H9 (cell line): ENCODE measurements at regions not wholly inside any gene's neighbourhood (a gene's known extent, or its start where the extent isn't known, plus 50 kb on each side); places are given as distances from the start of the nearest gene placed in this dataset.

Experiments used
- DNase-seq: peaks from one replicate; pipeline ENCODE4 v3.0.0-alpha.2; 2017
- H2AFZ ChIP-seq: one replicate; pipeline ENCODE4 v1.6.1; 2013; ENCODE audit warnings: mild to moderate bottlenecking, low read length, control low read depth, moderate library complexity
- H2AK5ac ChIP-seq: 2 replicates; pipeline ENCODE4 v1.6.1; 2013; ENCODE audit warnings: low read length, control low read depth, mixed read lengths; ENCODE audit not compliant: insufficient read length
- H2BK120ac ChIP-seq: one replicate; pipeline ENCODE4 v1.6.1; 2013; ENCODE audit warnings: low read depth, mild to moderate bottlenecking, low read length, control low read depth, inconsistent platforms; ENCODE audit not compliant: poor library complexity, severe bottlenecking
- H2BK12ac ChIP-seq: 2 replicates; pipeline ENCODE4 v1.6.1; 2013; ENCODE audit warnings: low read length, control low read depth, mixed read lengths, low read depth; ENCODE audit not compliant: insufficient read length
- H2BK15ac ChIP-seq: 2 replicates; pipeline ENCODE4 v1.6.1; 2013; ENCODE audit warnings: low read depth, low read length, control low read depth
- H2BK20ac ChIP-seq: one replicate; pipeline ENCODE4 v1.6.1; 2013; ENCODE audit warnings: low read depth, mild to moderate bottlenecking, low read length, control low read depth, inconsistent platforms; ENCODE audit not compliant: poor library complexity, severe bottlenecking
- H2BK5ac ChIP-seq: 2 replicates; pipeline ENCODE4 v1.6.1; 2013; ENCODE audit warnings: low read length, control low read depth, mixed read lengths; ENCODE audit not compliant: insufficient read length
- H3K14ac ChIP-seq: 2 replicates; pipeline ENCODE4 v1.6.1; 2013; ENCODE audit warnings: low read length, control low read depth; ENCODE audit not compliant: insufficient read depth
- H3K18ac ChIP-seq: 2 replicates; pipeline ENCODE4 v1.6.1; 2013; ENCODE audit warnings: low read depth, mild to moderate bottlenecking, mixed read lengths, low read length, control low read depth; ENCODE audit not compliant: insufficient read length
- H3K23ac ChIP-seq: 2 replicates; pipeline ENCODE4 v1.6.1; 2013; ENCODE audit warnings: low read length, control low read depth, mixed read lengths, low read depth; ENCODE audit not compliant: insufficient read length
- H3K23me2 ChIP-seq: 2 replicates; pipeline ENCODE4 v1.6.1; 2013; ENCODE audit warnings: low read depth, mild to moderate bottlenecking, mixed read lengths, low read length, control low read depth; ENCODE audit not compliant: insufficient read length, poor library complexity, severe bottlenecking
- H3K27ac ChIP-seq: 2 replicates; pipeline ENCODE4 v1.5.1; 2013; ENCODE audit warnings: low read length, control low read depth, mixed read lengths, low read depth; ENCODE audit not compliant: insufficient read length
- H3K27me3 ChIP-seq: 2 replicates; pipeline ENCODE4 v1.6.1; 2013; ENCODE audit warnings: low read length, control low read depth, inconsistent platforms; ENCODE audit not compliant: insufficient read depth
- H3K4ac ChIP-seq: 2 replicates; pipeline ENCODE4 v1.6.1; 2013; ENCODE audit warnings: low read depth, mild to moderate bottlenecking, control low read depth, inconsistent platforms, low read length, moderate library complexity
- H3K4me1 ChIP-seq: 2 replicates; pipeline ENCODE4 v1.6.1; 2013; ENCODE audit warnings: low read length, control low read depth, inconsistent platforms; ENCODE audit not compliant: insufficient read depth
- H3K4me2 ChIP-seq: 2 replicates; pipeline ENCODE4 v1.6.1; 2013; ENCODE audit warnings: low read length, control low read depth, mixed read lengths; ENCODE audit not compliant: insufficient read length, insufficient read depth
- H3K56ac ChIP-seq: 2 replicates; pipeline ENCODE4 v1.6.1; 2013; ENCODE audit warnings: low read depth, mild to moderate bottlenecking, mixed read lengths, low read length, control low read depth; ENCODE audit not compliant: insufficient read length
- H3K79me1 ChIP-seq: 2 replicates; pipeline ENCODE4 v1.6.1; 2013; ENCODE audit warnings: low read depth, mild to moderate bottlenecking, moderate library complexity, low read length, control low read depth, inconsistent platforms; ENCODE audit not compliant: insufficient read depth, poor library complexity, severe bottlenecking
- H3K79me2 ChIP-seq: 2 replicates; pipeline ENCODE4 v1.6.1; 2013; ENCODE audit warnings: low read length, control low read depth, inconsistent platforms; ENCODE audit not compliant: insufficient read depth
- H3K9ac ChIP-seq: 2 replicates; pipeline ENCODE4 v1.6.1; 2013; ENCODE audit warnings: low read length, control low read depth, mixed read lengths; ENCODE audit not compliant: insufficient read length; ENCODE audit errors: extremely low read depth
- H3K9me3 ChIP-seq: one replicate; pipeline ENCODE4 v1.6.1; 2013; ENCODE audit warnings: low read depth, low read length, inconsistent platforms; ENCODE audit not compliant: control insufficient read depth
- H3T11ph ChIP-seq: one replicate; pipeline ENCODE4 v1.6.1; 2013; ENCODE audit warnings: mild to moderate bottlenecking, low read length, control low read depth, inconsistent platforms
- H4K20me1 ChIP-seq: one replicate; pipeline ENCODE4 v1.6.1; 2013; ENCODE audit not compliant: control insufficient read depth, insufficient read length, insufficient read depth
- H4K5ac ChIP-seq: 2 replicates; pipeline ENCODE4 v1.6.1; 2013; ENCODE audit warnings: low read depth, mild to moderate bottlenecking, mixed read lengths, low read length, control low read depth; ENCODE audit not compliant: insufficient read length
- H4K8ac ChIP-seq: replicated peaks from 2 replicates; pipeline ENCODE4 v1.6.1; 2013; ENCODE audit warnings: low read length, control low read depth, mixed read lengths, low read depth; ENCODE audit not compliant: insufficient read length
- H4K91ac ChIP-seq: 2 replicates; pipeline ENCODE4 v1.6.1; 2013; ENCODE audit warnings: low read depth, mild to moderate bottlenecking, moderate library complexity, mixed read lengths, low read length, control low read depth; ENCODE audit not compliant: insufficient read length
- H3K27ac Mint-ChIP-seq, 3 experiments: 2 replicates in 2 of 3; 3 replicates in 1 of 3; pipeline ENCODE4 v1.8.0; 2020 to 2021; ENCODE audit warnings: mixed read lengths in 3 of 3, mild to moderate bottlenecking in 1 of 3, moderate library complexity in 1 of 3
- H3K27me3 Mint-ChIP-seq: 2 replicates; pipeline ENCODE4 v1.8.0; 2021; ENCODE audit warnings: low read depth, mild to moderate bottlenecking, moderate library complexity, mixed read lengths
- H3K36me3 Mint-ChIP-seq, 3 experiments: 2 replicates in 2 of 3; 3 replicates in 1 of 3; pipeline ENCODE4 v1.8.0; 2020 to 2021; ENCODE audit warnings: low read depth in 3 of 3, mixed read lengths in 3 of 3; ENCODE audit not compliant: insufficient read depth in 1 of 3
- H3K4me1 Mint-ChIP-seq, 2 experiments: 2 replicates each; pipeline ENCODE4 v1.8.0; 2020; ENCODE audit warnings: mixed read lengths in 2 of 2
- H3K4me3 Mint-ChIP-seq, 2 experiments: 2 replicates in 1 of 2; 3 replicates in 1 of 2; pipeline ENCODE4 v1.8.0; 2020 to 2021; ENCODE audit warnings: mild to moderate bottlenecking in 2 of 2, mixed read lengths in 2 of 2, moderate library complexity in 1 of 2
- H3K9me3 Mint-ChIP-seq, 2 experiments: 2 replicates in 1 of 2; 3 replicates in 1 of 2; pipeline ENCODE4 v1.8.0; 2020; ENCODE audit warnings: mild to moderate bottlenecking in 2 of 2, mixed read lengths in 2 of 2, moderate library complexity in 1 of 2
- CTCF ChIP-seq: fragments of 200-600 bp; sonication (generic); conservative IDR thresholded peaks from 3 replicates; pipeline ENCODE4 v1.8.0; 2021; ENCODE audit warnings: antibody characterized with exemption, mild to moderate bottlenecking
- WGBS: extraction: QIAGEN DNeasy Blood & Tissue Kit; methylation state at CpG from one replicate; pipeline ENCODE4 v1.1.7; 2013; ENCODE audit warnings: missing lambda C conversion rate, low lambda C conversion rate, mixed read lengths; ENCODE audit not compliant: insufficient read length; ENCODE audit errors: extremely low coverage; 5-methylcytosine and 5-hydroxymethylcytosine counted together

GRCh38 chr3:180409883-180410282 is 192.1 kb upstream of the TTC14 start:
- H2BK15ac ChIP-seq = no peak overlapping the region
- Mint-ChIP-seq H3K36me3 (no peaks in the 10 kb centered on the region), H3K4me1 (0 out of 4 replicates have a peak, but pooled peaks cover 0 to 3% of the 10 kb centered on the region in 2 experiments), H3K27me3 (no peaks in the 10 kb centered on the region), H3K9me3 (no peaks in the 10 kb centered on the region), H3K27ac (no peak overlapping the region), H3K4me3 (no peak overlapping the region)
- WGBS = no CpG with 5 or more reads among the region's 2 CpGs
- H4K8ac ChIP-seq = no peak overlapping the region
- H3K23me2 ChIP-seq = no peaks in the 10 kb centered on the region
- no peak overlapping the region for H4K5ac ChIP-seq
- H4K91ac ChIP-seq = no peak overlapping the region
- no peak overlapping the region for H3K27ac ChIP-seq
- H3K79me2 ChIP-seq = no peaks in the 10 kb centered on the region
- H3K27me3 ChIP-seq = no peaks in the 10 kb centered on the region
- H3T11ph ChIP-seq = no peak overlapping the region
- no peak overlapping the region for H3K4me2 ChIP-seq
- no peak for DNase-seq
- H2BK12ac ChIP-seq = no peak overlapping the region
- no peak for TF ChIP-seq CTCF
- no peak overlapping the region for H3K4ac ChIP-seq
- no peak overlapping the region for H3K14ac ChIP-seq
- no peaks in the 10 kb centered on the region for H3K9me3 ChIP-seq
- no peak overlapping the region for H2BK5ac ChIP-seq
- H2AFZ ChIP-seq = no peak overlapping the region
- H4K20me1 ChIP-seq = no peaks in the 10 kb centered on the region
- H3K23ac ChIP-seq = no peak overlapping the region
- no peak overlapping the region for H3K9ac ChIP-seq
- no peaks in the 10 kb centered on the region for H3K79me1 ChIP-seq
- no peak overlapping the region for H3K18ac ChIP-seq
- H2BK120ac ChIP-seq = no peak overlapping the region
- no peak overlapping the region for H3K56ac ChIP-seq
- no peak overlapping the region for H2BK20ac ChIP-seq
- H2AK5ac ChIP-seq = no peak overlapping the region
- H3K4me1 ChIP-seq = no peaks in the 10 kb centered on the region; the same call in 1 of the 2 replicates
